ENCODE measurements at regions not wholly inside any gene's neighbourhood (a gene's known extent, or its start where the extent isn't known, plus 50 kb on each side); places are given as distances from the start of the nearest gene placed in this dataset.

DNA sequence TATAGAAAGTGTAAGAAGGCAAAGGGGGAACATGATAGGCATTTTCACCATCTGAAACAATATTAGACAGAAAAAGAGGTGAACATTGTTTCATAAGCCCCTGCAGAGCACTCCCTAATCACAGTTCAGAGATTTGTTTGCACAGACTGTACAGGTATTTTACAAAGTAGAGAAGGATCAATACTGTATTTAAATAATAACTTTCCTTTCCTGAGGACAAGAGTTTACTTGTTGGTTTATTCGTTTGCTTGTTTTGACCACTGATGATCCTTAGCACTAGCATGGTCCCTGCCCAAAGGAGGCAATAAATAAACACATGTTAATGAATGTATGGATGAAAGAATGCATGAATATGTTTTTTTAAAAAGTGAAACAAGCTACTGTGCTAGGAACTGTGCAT lies 690.1 kb upstream of the COBL start:
- DNase-seq = no peak

DNA sequence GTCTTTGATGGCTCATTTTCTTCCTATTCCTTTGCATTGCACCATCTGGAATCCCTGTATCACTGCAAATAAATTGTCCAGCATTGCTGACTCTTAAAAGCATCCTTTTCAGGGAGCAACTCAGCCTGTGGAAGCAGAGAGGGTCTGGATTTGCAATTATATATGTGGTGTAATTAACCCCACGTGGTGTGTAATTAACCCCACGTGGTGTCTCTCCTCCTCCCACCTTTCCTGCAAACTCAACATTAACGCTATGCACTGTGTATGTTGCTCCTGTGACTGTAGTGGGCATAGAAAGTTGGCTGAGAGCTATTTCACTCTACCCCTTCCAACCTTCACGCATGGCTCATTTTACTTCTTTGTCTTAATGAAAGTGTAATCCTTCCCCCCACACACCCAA lies 689.0 kb upstream of the COBL start:
- no peak for DNase-seq

DNA sequence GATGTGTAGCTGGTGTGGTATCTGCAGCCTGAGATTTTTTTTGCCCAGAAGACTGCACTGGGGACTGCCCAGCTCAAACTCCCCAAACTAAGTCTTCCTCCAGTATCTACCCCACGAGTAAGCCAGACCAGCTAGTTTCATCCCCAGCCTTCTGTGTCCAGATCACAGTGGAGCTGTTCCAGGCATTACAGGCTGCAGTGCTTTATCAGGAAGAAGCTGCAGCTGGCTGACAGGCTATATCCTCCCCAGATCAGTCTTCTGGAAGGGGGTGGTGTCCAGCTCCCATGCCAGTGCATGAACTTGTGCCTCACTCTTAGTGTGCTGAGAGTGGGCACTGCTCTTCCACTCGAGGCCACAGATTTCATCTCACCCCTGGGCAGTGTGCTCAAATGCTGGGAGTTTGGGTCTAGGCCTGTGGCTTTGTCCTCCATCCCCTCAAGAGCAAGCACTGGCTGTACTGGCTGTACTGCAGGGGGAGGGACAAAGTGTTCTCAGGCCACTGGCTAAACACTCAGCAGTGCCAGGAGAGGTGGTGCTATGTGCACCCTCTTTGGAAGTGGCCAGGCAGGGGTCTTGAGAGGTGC lies 679.1 kb upstream of the COBL start:
- DNase-seq = no peak

DNA sequence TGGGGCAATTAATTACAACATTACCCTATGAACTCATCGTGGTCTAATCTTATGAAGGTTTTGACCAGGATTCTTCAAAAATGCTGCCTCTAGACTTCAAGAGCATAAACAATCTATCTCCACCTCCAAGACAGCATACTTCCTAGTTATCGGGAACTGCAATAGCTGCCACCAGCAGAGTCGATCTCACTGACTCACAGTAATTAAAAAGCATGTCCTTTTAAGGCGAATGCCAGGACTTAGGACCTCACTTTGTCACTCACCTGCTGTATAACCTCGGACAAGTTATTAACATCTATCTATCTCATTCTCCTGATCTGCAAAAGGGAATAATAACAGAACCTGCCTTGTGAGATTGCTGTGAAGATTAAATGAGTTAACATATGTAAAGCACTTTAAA lies 666.0 kb upstream of the COBL start:
- DNase-seq = no peak

DNA sequence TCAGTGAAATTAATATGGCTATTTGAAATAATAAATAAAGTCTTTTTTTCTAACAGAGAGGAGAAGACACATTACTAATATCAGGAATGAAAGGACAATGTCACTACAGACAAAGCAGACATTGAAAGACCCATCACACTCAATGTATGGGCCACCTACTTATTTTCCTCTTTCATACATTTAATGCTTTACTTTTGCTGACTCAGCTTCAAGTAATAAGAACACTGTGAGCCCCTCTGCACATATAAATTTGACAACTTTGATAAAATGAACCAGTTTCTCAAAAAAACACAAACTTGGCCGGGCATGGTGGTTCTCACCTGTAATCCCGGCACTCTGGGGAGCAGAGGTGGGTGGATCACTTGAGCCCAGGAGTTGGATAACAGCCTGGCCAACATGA lies 664.2 kb upstream of the COBL start:
- no peak for DNase-seq

DNA sequence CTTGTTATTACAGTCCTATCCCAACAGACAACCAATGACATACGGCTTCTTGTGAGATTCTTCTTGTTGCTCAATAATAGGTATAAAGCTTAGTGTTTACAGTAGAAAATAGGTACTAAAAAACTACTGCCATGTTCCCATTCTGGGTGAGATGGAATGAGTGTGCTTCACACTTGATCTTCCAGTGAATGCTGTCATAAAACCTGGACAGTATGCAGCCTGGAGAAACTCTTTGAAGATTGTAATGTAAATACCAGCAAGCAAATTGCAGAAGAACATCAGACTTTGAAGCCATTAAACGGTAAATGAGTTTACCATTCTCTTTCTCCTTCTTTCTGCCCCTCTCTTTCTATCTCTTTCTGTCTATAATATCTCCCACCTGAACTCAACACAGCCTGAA lies 663.7 kb upstream of the COBL start:
- DNase-seq = no peak

DNA sequence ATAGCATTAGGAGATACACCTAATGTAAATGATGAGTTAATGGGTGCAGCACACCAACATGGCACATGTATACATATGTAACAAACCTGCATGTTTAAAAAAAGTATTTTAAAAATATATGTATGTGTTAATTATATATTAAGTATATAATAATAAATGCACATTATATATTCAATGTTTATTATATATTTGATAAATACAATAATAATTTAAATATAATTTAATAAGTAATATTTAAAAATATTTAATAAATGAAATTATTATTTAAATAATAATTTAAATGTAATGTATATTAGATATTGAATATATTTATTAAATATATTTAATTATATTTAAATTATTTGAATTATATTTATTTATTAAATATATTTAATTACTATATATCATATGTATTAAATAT lies 661.3 kb upstream of the COBL start:
- no peak for DNase-seq

DNA sequence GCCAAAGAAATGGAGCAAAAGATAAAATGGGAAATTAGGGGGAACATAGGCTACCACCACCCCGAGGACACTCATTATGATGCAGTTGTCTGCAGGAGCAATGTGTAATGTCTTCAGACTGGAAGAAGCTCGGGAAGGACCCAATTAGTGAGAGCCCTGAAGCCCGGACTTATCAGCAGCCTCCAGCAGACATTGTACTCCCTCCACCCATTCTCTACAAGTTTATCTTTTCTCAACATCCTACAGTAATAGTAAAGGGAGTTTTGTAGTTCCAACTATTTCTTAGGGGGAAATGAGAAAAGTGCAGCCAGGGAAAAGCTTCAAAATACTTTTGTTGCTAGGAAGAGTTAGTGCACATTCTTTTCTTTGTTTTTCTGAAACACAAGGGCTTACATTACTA lies 657.3 kb upstream of the COBL start:
- DNase-seq = no peak

DNA sequence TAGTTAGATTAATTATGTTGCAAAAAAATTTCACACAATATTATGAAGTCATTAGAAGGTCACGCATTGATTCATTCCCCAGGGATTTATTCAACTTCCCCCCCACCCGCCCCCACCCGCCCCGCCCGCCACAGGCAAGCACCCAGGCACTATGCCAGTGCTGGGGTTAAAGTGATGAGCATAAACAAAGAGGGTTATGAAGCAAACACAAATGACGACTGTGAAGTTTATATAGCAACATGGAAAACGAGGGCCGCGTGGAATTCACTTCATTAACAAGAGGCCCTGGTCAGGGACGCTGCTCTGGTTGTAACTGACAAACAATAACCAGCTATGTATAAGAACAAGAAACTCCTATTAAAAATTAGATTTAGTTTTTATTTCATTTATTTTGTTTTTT lies 656.5 kb upstream of the COBL start:
- no peak for DNase-seq

DNA sequence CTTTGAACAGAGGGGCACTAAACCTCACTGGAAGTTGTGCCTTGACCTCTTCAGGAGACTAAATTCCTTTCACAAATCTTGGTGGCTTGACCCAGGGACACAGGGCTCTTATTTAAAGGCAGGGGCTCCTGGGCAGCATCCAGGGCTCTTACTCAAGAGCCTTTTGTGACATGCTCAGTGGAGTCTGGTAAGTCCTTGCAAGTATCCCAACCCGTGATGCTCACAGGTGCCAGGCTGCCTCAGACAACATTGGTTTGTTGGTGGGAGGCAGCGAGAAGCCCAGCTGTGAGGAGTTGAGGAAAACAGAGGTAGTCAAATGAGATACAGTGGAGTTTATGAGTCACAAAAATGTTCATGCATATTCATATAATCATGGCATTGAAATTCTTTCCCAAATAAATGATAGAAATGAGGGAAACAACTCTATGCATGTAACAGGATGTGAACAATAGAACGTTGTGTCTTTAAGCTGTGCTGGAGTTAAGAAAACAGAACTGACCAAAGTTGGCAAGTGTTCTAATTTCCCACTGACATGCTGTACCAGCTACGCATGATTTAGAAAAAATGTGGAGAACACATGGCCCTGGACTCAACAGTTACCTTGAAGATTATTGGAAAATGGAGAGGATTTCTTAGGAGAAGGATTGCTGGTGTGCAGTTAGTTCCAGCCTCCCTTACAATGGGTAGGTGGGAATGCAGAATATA lies 654.5 kb upstream of the COBL start:
- no peak for DNase-seq

DNA sequence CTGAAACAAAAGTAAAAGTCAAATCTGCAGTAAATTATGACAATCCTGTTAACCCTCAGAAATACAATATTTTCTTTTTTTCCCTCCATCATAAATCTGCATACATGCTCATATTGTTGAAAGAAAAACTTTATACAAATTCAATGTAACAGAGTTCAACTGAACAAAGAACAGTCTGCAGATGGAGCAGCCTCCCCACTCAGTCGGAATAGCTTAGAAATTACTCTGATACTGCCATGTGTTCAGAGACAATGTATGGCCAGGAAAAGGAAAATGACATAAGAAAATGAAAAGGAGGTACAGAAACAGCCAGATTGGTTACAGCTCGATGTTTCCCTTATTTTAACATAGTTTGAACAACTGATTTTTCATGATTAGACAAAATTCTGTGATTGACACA lies 651.9 kb upstream of the COBL start:
- no peak for DNase-seq

DNA sequence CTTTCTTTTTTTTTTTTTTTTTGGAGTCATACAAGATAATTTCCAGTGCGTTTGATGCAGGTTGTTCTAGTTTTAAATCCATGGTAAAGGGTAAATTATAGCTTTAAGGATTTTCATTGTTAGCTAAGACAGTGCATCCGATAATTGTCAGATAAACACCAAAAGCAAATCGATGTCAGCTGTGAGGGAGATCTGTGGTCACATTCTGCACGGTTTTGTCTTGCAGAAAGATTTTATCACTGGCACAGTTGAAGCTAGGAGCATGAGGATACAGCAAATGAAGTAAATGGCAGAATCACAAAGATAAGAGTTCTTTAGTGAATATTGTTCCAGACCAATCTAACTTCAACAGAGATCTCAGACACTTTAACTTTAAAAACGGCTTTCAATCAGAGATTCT lies 648.8 kb upstream of the COBL start:
- DNase-seq = no peak

DNA sequence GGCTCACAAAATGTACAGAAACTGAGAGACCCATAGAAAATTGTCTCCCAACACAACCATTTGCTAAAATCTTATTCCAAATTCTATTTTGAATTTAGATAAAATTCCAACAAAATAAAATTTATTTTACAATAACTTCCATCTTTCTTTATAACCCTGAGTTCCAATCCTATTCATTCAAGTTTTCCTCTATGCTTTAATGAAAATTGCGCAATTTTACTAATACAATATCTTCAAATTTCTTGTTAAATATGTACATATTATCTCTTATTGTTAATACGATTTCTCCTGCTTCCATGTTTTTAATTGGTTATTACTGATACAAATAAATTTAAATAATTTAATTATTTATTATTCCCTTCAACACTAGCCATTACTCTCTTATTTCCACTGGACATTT lies 645.2 kb upstream of the COBL start:
- DNase-seq = no peak

DNA sequence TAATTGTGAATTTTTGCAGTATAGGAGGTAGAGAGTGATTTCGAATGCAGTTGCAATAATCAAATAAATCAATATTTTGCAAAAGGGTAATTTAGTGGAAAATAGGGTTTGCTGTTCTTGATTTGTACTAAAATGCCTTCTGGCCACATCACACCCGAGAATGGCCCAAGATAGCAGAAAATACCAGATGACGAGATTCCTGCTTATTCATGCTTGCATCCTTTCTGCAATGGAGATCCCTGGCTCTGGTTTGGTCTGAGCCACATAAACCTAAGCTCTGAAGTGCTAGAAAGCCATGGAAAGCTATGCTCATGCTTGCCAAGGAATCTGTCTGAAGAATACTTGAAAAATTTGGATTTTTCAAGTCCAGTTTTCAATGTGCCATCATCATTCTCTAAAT lies 634.2 kb upstream of the COBL start:
- no peak for DNase-seq

DNA sequence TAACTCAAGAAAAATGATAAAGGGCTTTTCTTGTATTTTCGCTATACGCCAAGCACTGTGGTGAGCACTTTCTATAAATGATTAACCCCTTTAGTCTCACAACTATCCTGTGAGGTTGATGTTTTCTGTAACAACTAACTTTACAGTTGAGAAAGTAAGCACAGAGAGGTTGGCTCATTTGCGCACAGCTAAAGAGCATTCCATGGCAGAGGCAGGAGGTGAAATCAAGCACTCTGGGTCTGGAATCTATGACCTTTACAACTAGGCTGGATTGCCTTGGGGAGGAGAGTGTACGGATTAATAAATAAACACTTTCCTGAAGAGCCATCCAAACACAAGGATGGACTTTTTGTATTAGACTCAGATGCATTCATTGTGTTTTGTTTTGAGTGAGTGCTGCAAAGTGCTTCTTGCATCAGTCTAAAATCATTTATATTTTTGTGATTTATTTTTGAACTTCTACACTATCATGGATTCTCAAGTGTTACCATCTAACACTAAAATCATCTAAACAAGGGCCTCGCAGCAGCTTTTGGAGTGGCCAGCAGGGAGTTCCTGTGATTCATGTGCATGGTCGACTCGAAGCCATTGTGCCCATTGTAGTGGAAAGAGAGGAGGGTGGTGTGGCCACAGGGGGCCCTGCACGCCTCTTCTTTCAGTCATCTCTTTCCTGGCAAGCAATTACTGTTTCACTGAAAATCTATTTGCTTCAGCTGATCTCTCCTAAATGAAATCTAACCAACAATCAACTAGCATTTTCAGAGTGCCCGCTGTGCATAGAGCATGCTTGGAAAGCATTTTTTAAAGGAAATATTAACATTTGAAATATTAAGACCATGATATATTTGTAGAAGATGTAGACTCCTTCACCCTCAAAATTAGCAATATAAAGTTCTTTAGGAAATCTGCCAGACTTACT lies 633.4 kb upstream of the COBL start:
- DNase-seq = no peak

DNA sequence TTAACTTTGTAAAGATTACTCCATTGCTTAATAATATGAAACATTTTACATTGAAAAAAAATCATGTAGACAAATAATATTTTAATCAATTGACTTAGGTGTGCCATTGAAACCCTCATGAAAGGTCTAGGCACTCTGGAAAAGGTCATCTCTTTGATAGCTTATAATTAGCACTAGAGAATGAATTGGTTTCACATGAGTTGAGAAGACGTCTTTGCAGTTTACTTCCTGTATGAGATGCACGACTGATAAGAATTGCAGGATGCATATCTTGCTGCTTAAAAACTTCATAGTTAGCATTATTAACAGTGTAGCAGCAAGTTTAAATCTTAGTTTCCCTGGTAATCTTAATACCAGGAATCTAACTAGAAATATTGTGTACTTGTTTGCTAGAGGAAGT lies 614.2 kb upstream of the COBL start:
- no peak for DNase-seq

DNA sequence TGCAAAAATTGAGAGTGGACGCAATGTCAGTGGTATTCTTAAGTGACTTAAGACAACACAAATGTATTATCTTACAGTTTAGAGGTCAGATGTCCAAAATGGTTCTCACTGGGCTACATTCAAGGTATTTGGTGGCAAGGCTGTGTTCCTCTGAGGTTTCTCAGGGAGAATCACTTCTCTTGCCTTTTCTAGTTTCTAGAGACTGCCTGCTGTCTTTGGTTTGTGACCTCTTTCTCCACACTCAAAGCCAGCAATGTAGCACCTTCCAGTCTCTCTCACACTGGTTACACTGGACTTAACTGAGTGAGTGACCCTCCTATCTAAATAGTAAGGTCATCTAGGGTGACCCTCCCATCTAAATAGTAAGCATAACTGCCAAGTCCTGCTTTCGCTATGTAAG lies 613.2 kb upstream of the COBL start:
- no peak for DNase-seq

DNA sequence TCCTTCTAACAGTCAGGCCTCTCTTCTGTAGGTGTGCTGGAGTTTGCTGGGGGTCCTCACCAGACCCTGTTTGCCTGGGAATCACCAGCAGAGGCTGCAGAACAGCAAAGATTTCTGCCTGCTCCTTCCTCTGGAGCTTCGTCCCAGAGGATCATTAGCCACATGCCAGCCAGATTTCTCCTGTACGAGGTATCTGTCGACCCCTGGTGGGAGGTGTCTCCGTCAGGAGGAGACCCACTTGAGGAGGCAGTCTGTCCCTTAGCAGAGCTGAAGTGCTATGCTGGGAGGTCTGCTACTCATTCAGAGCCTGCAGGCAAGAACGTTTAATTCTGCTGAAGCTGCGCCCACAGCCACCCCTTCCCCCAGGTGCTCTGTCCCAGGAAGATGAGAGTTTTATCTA lies 611.1 kb upstream of the COBL start:
- DNase-seq = no peak

DNA sequence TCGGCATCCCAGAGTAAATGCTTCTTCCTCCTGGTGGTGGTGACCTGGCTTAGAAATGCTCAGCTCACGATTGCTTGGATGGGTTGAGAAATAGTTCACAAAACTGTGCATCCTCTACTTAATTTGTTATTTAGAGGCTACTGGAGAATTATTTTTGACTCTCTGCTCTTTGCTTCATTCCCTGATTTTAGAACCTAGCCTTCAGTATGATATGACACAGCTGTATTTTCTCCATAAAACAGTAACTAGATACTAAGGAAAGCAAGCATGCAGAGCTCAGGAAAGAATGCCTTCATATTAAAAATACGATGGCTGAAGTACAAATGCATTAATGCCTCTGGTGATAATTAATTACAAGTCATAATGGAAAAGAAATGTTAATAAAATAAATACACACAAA lies 602.0 kb upstream of the COBL start:
- DNase-seq = no peak

DNA sequence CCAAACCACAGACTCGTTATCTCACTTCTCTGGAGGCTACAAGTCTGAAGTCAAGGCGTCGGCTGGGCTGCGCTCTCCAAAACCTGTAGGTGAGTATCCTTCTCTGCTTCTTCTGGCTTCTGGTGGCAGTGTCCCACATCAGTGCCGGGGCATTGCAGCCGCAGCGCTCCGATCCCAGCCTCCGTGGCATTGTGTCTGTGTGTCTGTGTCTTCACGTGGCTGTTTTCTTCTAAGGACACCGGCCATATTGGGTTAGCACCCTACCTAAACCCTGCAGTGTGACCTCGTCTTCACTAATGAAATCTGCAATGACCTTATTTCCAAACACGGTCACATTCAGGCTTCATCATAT lies 584.9 kb upstream of the COBL start:
- no peak for DNase-seq

DNA sequence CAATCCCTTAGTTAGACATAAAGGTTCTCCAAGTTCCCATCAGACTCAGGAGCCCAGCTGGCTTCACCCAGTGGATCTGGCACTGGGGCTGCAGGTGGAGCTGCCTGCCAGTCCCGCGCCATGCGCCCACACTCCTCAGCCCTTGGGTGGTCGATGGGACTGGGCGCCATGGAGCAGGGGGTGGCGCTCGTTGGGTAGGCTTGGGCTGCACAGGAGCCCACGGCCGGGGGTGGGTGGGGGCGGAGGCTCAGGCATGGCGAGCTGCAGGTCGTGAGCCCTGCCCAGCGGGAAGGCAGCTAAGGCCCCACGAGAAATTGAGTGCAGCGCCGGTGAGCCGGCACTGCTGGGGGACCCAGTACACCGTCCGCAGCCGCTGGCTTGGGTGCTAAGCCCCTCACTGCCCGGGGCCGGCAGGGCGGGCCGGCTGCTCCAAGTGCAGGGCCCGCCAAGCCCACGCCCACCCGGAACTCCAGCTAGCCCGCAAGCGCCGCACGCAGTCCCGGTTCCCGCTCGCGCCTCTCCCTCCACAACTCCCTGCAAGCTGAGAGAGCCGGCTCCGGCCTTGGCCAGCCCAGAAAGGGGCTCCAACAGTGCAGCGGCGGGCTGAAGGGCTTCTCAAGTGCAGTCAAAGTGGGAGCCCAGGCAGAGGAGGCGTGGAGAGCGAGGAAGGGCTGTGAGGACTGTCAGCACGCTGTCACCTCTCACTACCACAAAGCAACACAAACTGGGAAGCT lies 584.3 kb upstream of the COBL start:
- DNase-seq = peak in 1 of 5 experiments; percentile 9

DNA sequence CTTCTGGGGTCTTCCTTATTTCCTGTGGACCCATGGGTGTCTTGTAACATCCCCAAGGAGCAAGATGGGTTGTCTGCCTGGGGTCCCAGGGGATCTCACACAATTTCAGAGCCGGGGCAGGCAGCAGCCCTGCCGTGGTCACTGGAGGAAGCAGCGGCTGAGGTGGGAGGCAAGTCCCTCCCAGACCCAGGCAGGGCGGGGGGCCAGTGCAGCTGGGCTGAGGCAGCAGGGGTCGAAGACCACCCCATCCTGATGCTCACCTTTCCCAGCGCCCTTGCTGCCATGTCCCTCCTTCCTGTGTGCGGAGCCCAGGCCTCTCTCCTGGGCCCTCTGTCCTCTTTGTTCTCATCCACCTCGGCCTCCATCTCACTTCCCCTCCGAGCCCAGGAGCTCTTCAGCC lies 583.0 kb upstream of the COBL start:
- peak in 1 of 5 experiments; percentile 9 for DNase-seq

DNA sequence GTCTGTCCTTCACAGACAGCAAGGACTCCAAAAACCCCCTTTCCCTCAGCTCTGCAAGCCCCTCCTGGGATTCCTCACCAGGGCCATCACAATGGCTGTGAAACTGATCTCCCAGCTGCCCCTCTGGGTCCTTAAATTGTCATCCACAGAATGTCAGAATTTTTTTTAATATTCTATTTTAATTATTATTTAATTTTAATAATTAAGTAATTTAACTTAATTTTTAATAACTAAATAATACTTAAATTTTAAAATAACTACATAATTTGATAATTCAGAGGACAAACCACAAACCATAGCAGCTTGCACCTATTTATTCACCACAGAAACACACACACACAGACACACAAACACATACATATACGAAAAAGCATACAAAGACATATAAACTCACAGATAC lies 565.8 kb upstream of the COBL start:
- DNase-seq = no peak

DNA sequence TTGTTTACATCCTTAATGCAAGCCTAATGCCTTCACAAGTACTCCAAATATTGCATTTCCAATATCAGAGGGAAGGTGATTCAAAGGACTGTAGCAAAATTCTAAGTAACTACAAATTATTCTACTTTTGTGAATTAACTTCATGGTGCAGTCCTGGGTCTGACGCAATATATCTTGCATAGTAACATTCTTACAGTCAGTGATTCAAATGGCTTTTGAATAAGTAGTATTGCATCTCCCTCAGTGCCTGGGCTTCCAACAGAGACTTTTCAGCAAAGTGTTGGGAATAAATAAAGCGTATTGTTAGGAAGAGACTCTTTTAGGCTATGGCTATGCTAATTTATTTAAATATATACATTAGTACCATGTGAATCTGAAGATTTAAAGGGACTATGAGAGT lies 564.7 kb upstream of the COBL start:
- no peak for DNase-seq

Measured in T-helper 2 cell (primary cell).